ENCODE measurements at regions not wholly inside any gene's neighbourhood (a gene's known extent, or its start where the extent isn't known, plus 50 kb on each side); places are given as distances from the start of the nearest gene placed in this dataset.

GRCh38 chr9:13580760-13581159 is 301.3 kb upstream of the MPDZ start (continued):
- TF ChIP-seq GMEB2 (CRISPR knock-in tag; IDR thresholded peaks at IDR 0.05; ENCODE audit: low read depth) (no peak), ZNF34 (CRISPR knock-in tag; IDR thresholded peaks at IDR 0.05; ENCODE audit: borderline replicate concordance) (no peak), EED (CRISPR knock-in tag; IDR thresholded peaks at IDR 0.05) (no peak), ZNF609 (CRISPR knock-in tag; IDR thresholded peaks at IDR 0.05; ENCODE audit: borderline replicate concordance) (no peak), ZNF317 (CRISPR knock-in tag; IDR thresholded peaks at IDR 0.05) (no peak), FOXM1 (CRISPR knock-in tag; IDR thresholded peaks at IDR 0.05) (no peak)

DNA sequence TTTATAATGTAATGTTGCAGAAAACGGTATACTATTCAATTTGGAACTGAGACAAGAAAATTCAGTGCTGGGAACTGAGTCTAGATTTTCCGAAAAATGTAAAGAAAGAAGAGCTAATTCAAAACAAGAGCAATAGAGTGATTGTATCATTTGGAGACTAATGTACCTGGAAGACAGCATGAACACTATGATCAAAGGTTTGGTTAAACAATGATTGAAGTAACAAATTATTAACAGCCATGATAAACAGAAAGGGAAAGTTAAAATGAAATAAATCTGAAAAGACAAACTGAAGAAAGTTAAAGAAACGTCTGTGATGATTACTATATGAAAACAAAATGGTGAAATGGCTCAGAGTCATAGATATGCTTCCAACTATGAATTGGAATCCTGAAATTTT is 300.6 kb upstream of the MPDZ start:
- intact Hi-C loops (cut with micrococcal nuclease; ENCODE audit: unreplicated experiment), result no loop called here
- no peaks in the 10 kb centered on the region for H3K36me3 ChIP-seq (replicated peaks in 1 of 2; ENCODE audit: control insufficient read depth in 1 of 2, insufficient read depth in 2 of 2, low read length in 2 of 2)
- no peak overlapping the region for H3K4me3 ChIP-seq (replicated peaks in 1 of 3; ENCODE audit: insufficient read depth in 1 of 3, low read depth in 2 of 3, low read length in 3 of 3)
- H3K27ac ChIP-seq (ENCODE audit: extremely low read length, insufficient read depth, low read length), result no peak overlapping the region
- ChIA-PET POLR2A (no interaction called here), CTCF (ENCODE audit: low intra/inter-chr PET ratio, low total read pairs) (no interaction called here)
- H3K4me1 ChIP-seq (ENCODE audit: insufficient read depth, low read length), result no peaks in the 10 kb centered on the region
- H3K27me3 ChIP-seq (ENCODE audit: control insufficient read depth in 1 of 2, insufficient read depth in 2 of 2, low read length in 2 of 2), result no peaks in the 10 kb centered on the region
- no peak overlapping the region for H3K4me2 ChIP-seq (ENCODE audit: low read depth, low read length)
- no peak overlapping the region for H3K9ac ChIP-seq (ENCODE audit: insufficient read depth, low read depth, low read length)
- DNase-seq (ENCODE audit: low spot score) (no peak), ATAC-seq (no peak), FAIRE-seq (no peak)
- WGBS (ENCODE audit: low lambda C conversion rate), result 16% methylated on average over 3 of the region's 3 CpGs
- no peaks in the 10 kb centered on the region for H3K9me3 ChIP-seq (ENCODE audit: low read length)
- no peak overlapping the region for H2AFZ ChIP-seq (ENCODE audit: low read length)
- no peaks in the 10 kb centered on the region for H4K20me1 ChIP-seq (ENCODE audit: insufficient read depth, low read length)
- no peaks in the 10 kb centered on the region for H3K79me2 ChIP-seq (ENCODE audit: insufficient read depth, low read length)
- in situ Hi-C loops (cut with HindIII; ENCODE audit: extremely low pct_ligation_motif_present, low pct_unique_long_range_greater_than_20kb), result no loop called here
- no TSS peak for BruUV-seq (replicated peaks)
- TF ChIP-seq ZFP41 (CRISPR knock-in tag; IDR thresholded peaks at IDR 0.05; ENCODE audit: borderline replicate concordance) (no peak), ZBTB40 (IDR thresholded peaks at IDR 0.05) (no peak), ZBTB40 (CRISPR knock-in tag; IDR thresholded peaks at IDR 0.05) (no peak)
